ENCODE measurements at regions not wholly inside any gene's neighbourhood (a gene's known extent, or its start where the extent isn't known, plus 50 kb on each side); places are given as distances from the start of the nearest gene placed in this dataset.

- Histone ChIP-seq H3K9me1 (ENCODE audit: insufficient read depth, low read length) (no peaks in the 10 kb centered on the region), H3K4me3 (ENCODE audit: insufficient read depth, low read depth, low read length) (no peak overlapping the region), H3K14ac (replicated peaks; ENCODE audit: low read depth, low read length) (no peak overlapping the region), H2AK5ac (ENCODE audit: low read depth, low read length) (no peak overlapping the region), H3K56ac (ENCODE audit: extremely low read depth, insufficient read depth, low read length) (no peak overlapping the region), H3K27ac (ENCODE audit: insufficient read depth, low read length) (no peak overlapping the region), H2AFZ (replicated peaks; ENCODE audit: low read length, poor library complexity) (no peak overlapping the region), H2AK9ac (replicated peaks; ENCODE audit: low read depth, low read length, poor library complexity) (no peak overlapping the region), H2BK120ac (ENCODE audit: low read depth, low read length) (no peak overlapping the region), H2BK20ac (ENCODE audit: low read depth, low read length) (no peak overlapping the region), H3K36me3 (ENCODE audit: control insufficient read depth, insufficient read depth, low read length) (no peaks in the 10 kb centered on the region), H3K9me3 (ENCODE audit: control insufficient read depth, insufficient read depth, low read length) (no peaks in the 10 kb centered on the region), H3K9ac (ENCODE audit: low read depth, low read length) (no peak overlapping the region), H3K18ac (ENCODE audit: low read depth, low read length) (no peak overlapping the region), H3K27me3 (ENCODE audit: control insufficient read depth, insufficient read depth, low read length) (no peaks in the 10 kb centered on the region; the same call in 1 of the 2 replicates), H3K4me2 (ENCODE audit: low read depth, low read length) (no peak overlapping the region), H4K20me1 (ENCODE audit: insufficient read depth, low read length) (no peaks in the 10 kb centered on the region), H3K23ac (ENCODE audit: low read depth, low read length) (no peak overlapping the region), H4K91ac (ENCODE audit: insufficient read depth, low read depth, low read length) (no peak overlapping the region), H2BK5ac (ENCODE audit: low read depth, low read length, poor library complexity, severe bottlenecking) (no peak overlapping the region), H3K4me1 (ENCODE audit: control insufficient read depth, insufficient read depth, low read length) (no peaks in the 10 kb centered on the region), H2BK15ac (ENCODE audit: low read depth, low read length) (no peak overlapping the region), H3K4ac (ENCODE audit: low read depth, low read length) (no peak overlapping the region), H3K79me1 (ENCODE audit: low read depth in 1 of 2, low read length in 2 of 2) (no peaks in the 10 kb centered on the region), H4K8ac (ENCODE audit: low read depth in 2 of 2, low read length in 2 of 2) (no peak overlapping the region), H4K5ac (ENCODE audit: low read depth, low read length) (no peak overlapping the region)
- POLR2A ChIA-PET (ENCODE audit: unreplicated experiment): no interaction called here
- dilution Hi-C loops (cut with HindIII; ENCODE audit: low sequenced_read_pairs, unreplicated experiment) (no loop called here), in situ Hi-C loops (cut with MboI; ENCODE audit: low sequenced_read_pairs) (no loop called here), intact Hi-C loops (cut with micrococcal nuclease) (no loop called here)
- ATAC-seq (ENCODE audit: low read depth): no peak
- CTCF ChIA-PET: no interaction called here
- no peak for DNase-seq
- BruUV-seq (replicated peaks): no TSS peak
- 40% methylated on average over 1 of the region's 3 CpGs; no CpG with 5 or more reads in 1 of the 2 experiments for WGBS, 2 experiments (ENCODE audit: extremely low coverage in 2 of 2, insufficient read length in 1 of 2)
- TF ChIP-seq CEBPB (IDR thresholded peaks at IDR 0.05; ENCODE audit: low read depth, low read length): no peak
- TF ChIP-seq MXI1 (IDR thresholded peaks at IDR 0.05; ENCODE audit: borderline replicate concordance, low read depth, low read length): no peak
- no peak for TF ChIP-seq BHLHE40 (IDR thresholded peaks at IDR 0.05; ENCODE audit: low read depth, low read length)
- no peak for TF ChIP-seq MAFK (IDR thresholded peaks at IDR 0.05; ENCODE audit: low read depth, low read length)
Observed at GRCh38 chr20:22908944-22909343, 126.2 kb upstream of the SSTR4 start.
